ENCODE measurements at regions not wholly inside any gene's neighbourhood (a gene's known extent, or its start where the extent isn't known, plus 50 kb on each side); places are given as distances from the start of the nearest gene placed in this dataset.

- TF ChIP-seq POLR2A (IDR thresholded peaks at IDR 0.05; ENCODE audit: low read length) (no peak), GATA1 (IDR thresholded peaks at IDR 0.05; ENCODE audit: low read depth, low read length) (no peak)
These were observed 52.2 kb upstream of the TARBP1 start for GRCh38 chr1:234531151-234531635.

Measured in erythroblast (primary cell).